IMR-90 (cell line): ENCODE measurements at regions not wholly inside any gene's neighbourhood (a gene's known extent, or its start where the extent isn't known, plus 50 kb on each side); places are given as distances from the start of the nearest gene placed in this dataset.

ENCODE experiments used
- ATAC-seq: fragments of 200-7000 bp; cut with Tn5 transposase; 2 replicates; pipeline ENCODE4 v1.9.1; 2020; ENCODE audit warnings: low read depth, mild to moderate bottlenecking, moderate library complexity
- BruUV-seq: library from RNA; stranded (reverse); fragments of 400-500 nt; replicated peaks from 2 replicates; lab custom pipeline; 2021; lab: Mats Ljungman, UMichigan
- CTCF ChIA-PET: fragments of 300-600 bp; formaldehyde crosslinking; extraction: SDS; loops from one replicate; lab custom pipeline; 2021; ENCODE audit warnings: antibody characterized with exemption; lab: Yijun Ruan, JAX
- POLR2A ChIA-PET: fragments of 300-600 bp; sonication (Branson Sonifier 250); formaldehyde crosslinking; loops from one replicate; lab custom pipeline; 2022; ENCODE audit warnings: antibody characterized with exemption; ENCODE audit not compliant: unreplicated experiment; lab: Charles Lee
- DNase-seq: peaks from one replicate; pipeline ENCODE4 v3.0.0; 2013
- H2AFZ ChIP-seq: replicated peaks from 2 replicates; pipeline ENCODE3; 2013; ENCODE audit warnings: low read length, mild to moderate bottlenecking; ENCODE audit not compliant: poor library complexity
- H2AK5ac ChIP-seq: 2 replicates; pipeline ENCODE4 v1.6.1; 2013; ENCODE audit warnings: low read depth, low read length, inconsistent platforms
- H2AK9ac ChIP-seq: replicated peaks from 2 replicates; pipeline ENCODE3; 2013; ENCODE audit warnings: mild to moderate bottlenecking, low read depth, low read length, moderate library complexity; ENCODE audit not compliant: poor library complexity
- H2BK120ac ChIP-seq: 2 replicates; pipeline ENCODE4 v1.6.1; 2013; ENCODE audit warnings: low read depth, low read length, inconsistent platforms
- H2BK15ac ChIP-seq: 3 replicates; pipeline ENCODE4 v1.6.1; 2013; ENCODE audit warnings: low read depth, low read length, inconsistent platforms
- H2BK20ac ChIP-seq: 2 replicates; pipeline ENCODE4 v1.6.1; 2013; ENCODE audit warnings: low read depth, mild to moderate bottlenecking, inconsistent platforms, low read length, moderate library complexity
- H2BK5ac ChIP-seq: 2 replicates; pipeline ENCODE4 v1.6.1; 2013; ENCODE audit warnings: mild to moderate bottlenecking, low read depth, low read length, inconsistent platforms; ENCODE audit not compliant: poor library complexity, severe bottlenecking
- H3K14ac ChIP-seq: replicated peaks from 2 replicates; pipeline ENCODE4 v1.6.1; 2013; ENCODE audit warnings: low read depth, low read length, inconsistent platforms
- H3K18ac ChIP-seq: 2 replicates; pipeline ENCODE4 v1.6.1; 2013; ENCODE audit warnings: low read depth, low read length, control low read depth
- H3K23ac ChIP-seq: 2 replicates; pipeline ENCODE4 v1.6.1; 2013; ENCODE audit warnings: low read depth, low read length, inconsistent platforms
- H3K27ac ChIP-seq: 2 replicates; pipeline ENCODE4 v1.5.1; 2013; ENCODE audit warnings: mild to moderate bottlenecking, control low read depth, low read length; ENCODE audit not compliant: insufficient read depth
- H3K27me3 ChIP-seq: 2 replicates; pipeline ENCODE4 v1.6.1; 2013; ENCODE audit warnings: low read length; ENCODE audit not compliant: control insufficient read depth, insufficient read depth
- H3K36me3 ChIP-seq: 2 replicates; pipeline ENCODE4 v1.6.1; 2013; ENCODE audit warnings: low read length, mixed read lengths; ENCODE audit not compliant: control insufficient read depth, insufficient read depth
- H3K4ac ChIP-seq: 2 replicates; pipeline ENCODE4 v1.6.1; 2013; ENCODE audit warnings: low read depth, low read length, inconsistent platforms
- H3K4me1 ChIP-seq: 2 replicates; pipeline ENCODE4 v1.6.1; 2013; ENCODE audit warnings: low read length, mixed read lengths; ENCODE audit not compliant: control insufficient read depth, insufficient read depth
- H3K4me2 ChIP-seq: 2 replicates; pipeline ENCODE4 v1.6.1; 2013; ENCODE audit warnings: low read depth, mild to moderate bottlenecking, control low read depth, low read length, moderate library complexity
- H3K4me3 ChIP-seq: 2 replicates; pipeline ENCODE4 v1.5.1; 2013; ENCODE audit warnings: low read depth, mild to moderate bottlenecking, control low read depth, low read length, moderate library complexity; ENCODE audit not compliant: insufficient read depth
- H3K56ac ChIP-seq: 2 replicates; pipeline ENCODE4 v1.6.1; 2013; ENCODE audit warnings: low read length, inconsistent platforms; ENCODE audit not compliant: insufficient read depth; ENCODE audit errors: extremely low read depth
- H3K79me1 ChIP-seq, 2 experiments: 2 replicates each; pipeline ENCODE4 v1.6.1; 2013; ENCODE audit warnings: low read length in 2 of 2, inconsistent platforms in 1 of 2, low read depth in 1 of 2
- H3K9ac ChIP-seq: 2 replicates; pipeline ENCODE4 v1.6.1; 2013; ENCODE audit warnings: low read depth, low read length, control low read depth
- H3K9me1 ChIP-seq: 2 replicates; pipeline ENCODE4 v1.6.1; 2013; ENCODE audit warnings: low read length, inconsistent platforms; ENCODE audit not compliant: insufficient read depth
- H3K9me3 ChIP-seq: 2 replicates; pipeline ENCODE4 v1.6.1; 2013; ENCODE audit warnings: low read length; ENCODE audit not compliant: control insufficient read depth, insufficient read depth
- H4K20me1 ChIP-seq: 2 replicates; pipeline ENCODE4 v1.6.1; 2013; ENCODE audit warnings: low read length, inconsistent platforms; ENCODE audit not compliant: insufficient read depth
- H4K5ac ChIP-seq: 2 replicates; pipeline ENCODE4 v1.6.1; 2013; ENCODE audit warnings: mild to moderate bottlenecking, low read depth, low read length, control low read depth
- H4K8ac ChIP-seq, 2 experiments: 2 replicates each; pipeline ENCODE4 v1.6.1; 2013; ENCODE audit warnings: low read depth in 2 of 2, low read length in 2 of 2, control low read depth in 1 of 2, inconsistent platforms in 1 of 2
- H4K91ac ChIP-seq: 2 replicates; pipeline ENCODE4 v1.6.1; 2013; ENCODE audit warnings: low read depth, low read length, inconsistent platforms; ENCODE audit not compliant: insufficient read depth
- BHLHE40 ChIP-seq: fragments of 150-350 bp; IDR thresholded peaks from 2 replicates; pipeline ENCODE4 v1.6.1; 2016; ENCODE audit warnings: mild to moderate bottlenecking, low read depth, low read length
- CEBPB ChIP-seq: IDR thresholded peaks from 2 replicates; pipeline ENCODE4 v1.6.1; 2012; ENCODE audit warnings: low read depth, low read length, improper control_type of control experiment
- CHD1 ChIP-seq: IDR thresholded peaks from 2 replicates; pipeline ENCODE4 v1.6.1; 2012; ENCODE audit warnings: low read depth, low read length, improper control_type of control experiment
- FOS ChIP-seq: fragments of 150-350 bp; IDR thresholded peaks from 2 replicates; pipeline ENCODE4 v1.6.1; 2016; ENCODE audit warnings: low read depth, low read length
- MAFK ChIP-seq: IDR thresholded peaks from 2 replicates; pipeline ENCODE4 v1.6.1; 2012; ENCODE audit warnings: low read depth, low read length, improper control_type of control experiment
- MAZ ChIP-seq: IDR thresholded peaks from 2 replicates; pipeline ENCODE4 v1.6.1; 2012; ENCODE audit warnings: low read depth, mild to moderate bottlenecking, low read length, improper control_type of control experiment, moderate library complexity, borderline replicate concordance
- MXI1 ChIP-seq: IDR thresholded peaks from 2 replicates; pipeline ENCODE4 v1.6.1; 2012; ENCODE audit warnings: low read depth, mild to moderate bottlenecking, low read length, moderate library complexity, borderline replicate concordance
- NFE2L2 ChIP-seq: fragments of 150-350 bp; IDR thresholded peaks from 2 replicates; pipeline ENCODE4 v1.6.1; 2016; ENCODE audit warnings: low read depth, mild to moderate bottlenecking, low read length
- POLR2A ChIP-seq: IDR thresholded peaks from 2 replicates; pipeline ENCODE4 v1.6.1; 2012; ENCODE audit warnings: mild to moderate bottlenecking, low read depth, low read length
- RFX5 ChIP-seq: IDR thresholded peaks from 2 replicates; pipeline ENCODE4 v1.8.0; 2012; ENCODE audit warnings: low read depth, mild to moderate bottlenecking, low read length, moderate library complexity
- SMC3 ChIP-seq: fragments of 150-350 bp; IDR thresholded peaks from 2 replicates; pipeline ENCODE4 v1.6.1; 2016; ENCODE audit warnings: low read depth, mild to moderate bottlenecking, antibody characterized with exemption, low read length, moderate library complexity
- WGBS, 2 experiments: methylation state at CpG; one replicate each; pipeline versions ENCODE4 v1.1.5 to v1.1.7; 2013; ENCODE audit warnings: missing lambda C conversion rate in 2 of 2; ENCODE audit not compliant: insufficient read length in 1 of 2; ENCODE audit errors: extremely low coverage in 2 of 2; 5-methylcytosine and 5-hydroxymethylcytosine counted together
- dilution Hi-C: fragments of 300-500 bp; cut with HindIII; formaldehyde crosslinking; loops from one replicate; pipeline ENCODE4 v1.14.3; 2018; ENCODE audit warnings: low sequenced_read_pairs; ENCODE audit not compliant: unreplicated experiment
- in situ Hi-C: fragments of 300-500 bp; cut with MboI; formaldehyde crosslinking; loops from 3 replicates; pipeline ENCODE4 v1.14.3; 2019; ENCODE audit warnings: low sequenced_read_pairs, inconsistent platforms, mixed read lengths
- intact Hi-C: fragments of 100-400 bp; cut with micrococcal nuclease; formaldehyde crosslinking; loops from 2 replicates; pipeline ENCODE4 v1.10.0; 2022
- TF ChIP-seq, protein P1 (sequence below): fragments of 150-350 bp; IDR thresholded peaks from 2 replicates; pipeline ENCODE4 v1.6.1; 2017; ENCODE audit warnings: mild to moderate bottlenecking, antibody characterized with exemption, low read length, low read depth
- TF ChIP-seq, protein P2 (sequence below): conservative IDR thresholded peaks from 2 replicates; pipeline ENCODE4 v1.5.1; 2012; ENCODE audit warnings: mild to moderate bottlenecking, low read depth, low read length, improper control_type of control experiment

DNA sequence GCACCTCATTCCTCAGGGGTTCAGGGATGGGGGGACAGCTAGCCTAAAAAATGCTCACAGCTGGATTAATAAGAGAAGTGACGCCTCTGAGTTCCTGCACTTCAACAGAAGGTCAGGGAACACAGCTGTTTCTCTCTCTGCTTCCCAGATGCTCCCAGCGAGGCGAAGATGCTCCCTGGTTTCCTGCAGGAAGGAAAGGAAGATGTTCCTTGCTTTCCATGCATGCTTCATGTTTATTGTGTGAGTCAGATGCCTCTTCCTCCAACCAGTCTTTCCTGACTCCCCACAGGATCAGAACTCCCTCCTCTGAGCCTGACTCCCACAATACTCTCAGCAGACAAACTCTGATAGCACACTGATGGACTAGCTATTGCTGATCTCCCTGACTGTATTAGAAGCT, 71.9 kb downstream of the MFAP3 start:
- dilution Hi-C loops = no loop called here

More for the DNA sequence above, 71.9 kb downstream of the MFAP3 start:
- Histone ChIP-seq H3K14ac (no peak overlapping the region), H2AK9ac (no peak overlapping the region), H4K91ac (no peak overlapping the region), H3K18ac (no peak overlapping the region), H3K27me3 (peaks cover 7% of the 10 kb centered on the region), H4K8ac (no peak overlapping the region), H3K9me1 (no peaks in the 10 kb centered on the region; the same call in 1 of the 2 replicates), H2BK5ac (no peak overlapping the region), H3K23ac (no peak overlapping the region), H2BK120ac (no peak overlapping the region), H3K4me1 (no peaks in the 10 kb centered on the region), H3K79me1 (no peaks in the 10 kb centered on the region), H4K5ac (no peak overlapping the region), H3K36me3 (no peaks in the 10 kb centered on the region), H3K9ac (no peak overlapping the region), H2AK5ac (no peak overlapping the region), H3K4me2 (no peak overlapping the region), H4K20me1 (no peaks in the 10 kb centered on the region), H3K27ac (no peak overlapping the region), H2AFZ (no peak overlapping the region), H3K9me3 (no peaks in the 10 kb centered on the region), H2BK20ac (no peak overlapping the region), H2BK15ac (no peak overlapping the region), H3K4ac (no peak overlapping the region), H3K56ac (no peak overlapping the region), H3K4me3 (no peak overlapping the region)
- POLR2A ChIA-PET = no interaction called here
- intact Hi-C loops = no loop called here
- CTCF ChIA-PET = interaction anchor here (0.7 kb wide), 1 partner anchor 1222 kb away, joined by 3 read pairs; no protein-coding TSS in a partner anchor
- no peak for TF ChIP-seq MAFK
- TF ChIP-seq, protein P1, sequence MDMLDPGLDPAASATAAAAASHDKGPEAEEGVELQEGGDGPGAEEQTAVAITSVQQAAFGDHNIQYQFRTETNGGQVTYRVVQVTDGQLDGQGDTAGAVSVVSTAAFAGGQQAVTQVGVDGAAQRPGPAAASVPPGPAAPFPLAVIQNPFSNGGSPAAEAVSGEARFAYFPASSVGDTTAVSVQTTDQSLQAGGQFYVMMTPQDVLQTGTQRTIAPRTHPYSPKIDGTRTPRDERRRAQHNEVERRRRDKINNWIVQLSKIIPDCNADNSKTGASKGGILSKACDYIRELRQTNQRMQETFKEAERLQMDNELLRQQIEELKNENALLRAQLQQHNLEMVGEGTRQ = no peak
- TF ChIP-seq NFE2L2 = no peak
- TF ChIP-seq SMC3 = no peak
- no peak for TF ChIP-seq FOS
- TF ChIP-seq BHLHE40 = no peak
- TF ChIP-seq MAZ = no peak
- no peak for TF ChIP-seq CEBPB
- no peak for TF ChIP-seq CHD1
- TF ChIP-seq, protein P2, sequence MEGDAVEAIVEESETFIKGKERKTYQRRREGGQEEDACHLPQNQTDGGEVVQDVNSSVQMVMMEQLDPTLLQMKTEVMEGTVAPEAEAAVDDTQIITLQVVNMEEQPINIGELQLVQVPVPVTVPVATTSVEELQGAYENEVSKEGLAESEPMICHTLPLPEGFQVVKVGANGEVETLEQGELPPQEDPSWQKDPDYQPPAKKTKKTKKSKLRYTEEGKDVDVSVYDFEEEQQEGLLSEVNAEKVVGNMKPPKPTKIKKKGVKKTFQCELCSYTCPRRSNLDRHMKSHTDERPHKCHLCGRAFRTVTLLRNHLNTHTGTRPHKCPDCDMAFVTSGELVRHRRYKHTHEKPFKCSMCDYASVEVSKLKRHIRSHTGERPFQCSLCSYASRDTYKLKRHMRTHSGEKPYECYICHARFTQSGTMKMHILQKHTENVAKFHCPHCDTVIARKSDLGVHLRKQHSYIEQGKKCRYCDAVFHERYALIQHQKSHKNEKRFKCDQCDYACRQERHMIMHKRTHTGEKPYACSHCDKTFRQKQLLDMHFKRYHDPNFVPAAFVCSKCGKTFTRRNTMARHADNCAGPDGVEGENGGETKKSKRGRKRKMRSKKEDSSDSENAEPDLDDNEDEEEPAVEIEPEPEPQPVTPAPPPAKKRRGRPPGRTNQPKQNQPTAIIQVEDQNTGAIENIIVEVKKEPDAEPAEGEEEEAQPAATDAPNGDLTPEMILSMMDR = no peak
- no peak for TF ChIP-seq MXI1
- no peak for TF ChIP-seq RFX5
- no peak for TF ChIP-seq POLR2A
- BruUV-seq = no TSS peak
- no CpG with 5 or more reads among the region's 3 CpGs for WGBS, 2 experiments
- DNase-seq = peak; percentile 33
- ATAC-seq = peak; percentile 53; the same call in 1 of the 2 replicates
- in situ Hi-C loops = no loop called here
